ENCODE measurements at regions not wholly inside any gene's neighbourhood (a gene's known extent, or its start where the extent isn't known, plus 50 kb on each side); places are given as distances from the start of the nearest gene placed in this dataset.

DNA sequence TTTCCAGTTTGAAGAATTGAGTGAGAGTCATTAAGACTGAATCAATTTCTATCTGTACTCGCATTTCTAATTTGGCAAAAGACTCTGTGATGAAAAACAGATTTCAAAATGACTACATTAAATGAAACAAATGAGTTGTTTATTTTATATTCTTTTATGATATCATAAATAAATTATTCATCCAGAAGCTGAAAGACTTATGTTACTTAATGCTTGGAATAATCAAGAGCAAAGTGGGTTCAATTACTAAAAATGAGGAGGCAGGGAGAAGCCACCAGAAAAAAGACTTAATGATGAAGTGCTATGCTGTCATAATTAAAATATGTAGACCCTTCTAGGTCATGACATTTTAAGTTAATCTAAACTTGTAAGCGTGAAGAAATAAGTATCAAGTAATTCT, 130.6 kb upstream of the FERMT1 start:
- Histone ChIP-seq H3K27ac (ENCODE audit: low read depth, low read length) (no peak overlapping the region), H3K27me3 (ENCODE audit: insufficient read depth, low read length) (no peaks in the 10 kb centered on the region), H3K36me3 (ENCODE audit: insufficient read depth, low read length) (no peaks in the 10 kb centered on the region), H3K4me1 (ENCODE audit: insufficient read depth, low read length) (no peaks in the 10 kb centered on the region), H3K4me3 (ENCODE audit: low read length) (no peak overlapping the region), H3K9me3 (ENCODE audit: insufficient read depth, low read depth, low read length) (no peaks in the 10 kb centered on the region), H3K9ac (ENCODE audit: low read depth, low read length) (no peak overlapping the region)
- WGBS, result no CpG with 5 or more reads among the region's 2 CpGs

DNA sequence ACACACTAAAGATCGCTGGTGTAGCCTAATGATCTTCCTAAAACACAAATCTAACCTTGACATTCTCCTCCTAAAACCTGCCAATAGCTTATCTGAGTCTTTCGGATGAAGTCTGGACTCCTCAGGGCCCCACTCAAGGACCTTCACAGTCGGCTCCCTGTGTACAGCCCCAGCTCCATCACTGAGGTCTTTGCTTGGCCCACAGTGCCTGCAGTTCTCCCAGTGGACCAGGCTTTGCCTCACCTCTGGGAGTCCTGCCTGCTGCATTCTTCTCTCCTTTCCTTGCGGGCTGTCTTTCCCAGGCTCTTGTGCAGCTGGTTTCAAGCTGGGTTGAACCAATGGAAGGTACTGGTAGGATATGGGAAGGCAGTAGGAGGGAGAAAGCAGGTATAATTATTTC, 122.6 kb upstream of the FERMT1 start:
- no peak overlapping the region for H3K27ac ChIP-seq (ENCODE audit: low read depth, low read length)
- WGBS, result 91% methylated on average over 3 of the region's 4 CpGs
- no peaks in the 10 kb centered on the region for H3K36me3 ChIP-seq (ENCODE audit: insufficient read depth, low read length)
- H3K9ac ChIP-seq (ENCODE audit: low read depth, low read length), result no peak overlapping the region
- no peaks in the 10 kb centered on the region for H3K4me1 ChIP-seq (ENCODE audit: insufficient read depth, low read length)
- H3K9me3 ChIP-seq (ENCODE audit: insufficient read depth, low read depth, low read length), result no peaks in the 10 kb centered on the region
- no peaks in the 10 kb centered on the region for H3K27me3 ChIP-seq (ENCODE audit: insufficient read depth, low read length)
- no peak overlapping the region for H3K4me3 ChIP-seq (ENCODE audit: low read length)

DNA sequence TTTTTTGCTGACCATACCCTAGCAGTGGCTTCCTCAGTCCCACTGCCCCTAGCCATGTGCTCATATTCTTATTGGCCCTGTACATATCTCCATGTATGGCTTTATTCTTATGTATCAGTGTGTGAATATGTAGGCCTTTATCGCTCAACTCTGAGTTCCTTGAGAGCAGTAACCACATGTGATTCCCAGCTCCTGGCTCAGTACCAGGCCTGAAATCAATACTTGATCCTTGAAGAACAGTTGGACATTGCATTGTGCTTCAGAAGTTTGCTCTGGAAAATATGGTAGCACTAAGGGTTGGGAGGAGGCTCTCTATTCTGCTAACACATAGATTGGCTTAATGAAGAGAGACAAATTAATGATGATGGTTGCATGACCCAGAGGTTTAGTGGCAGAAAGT, 118.8 kb upstream of the FERMT1 start:
- H3K27ac ChIP-seq (ENCODE audit: low read depth, low read length), result no peak overlapping the region
- no peaks in the 10 kb centered on the region for H3K9me3 ChIP-seq (ENCODE audit: insufficient read depth, low read depth, low read length)
- no peak overlapping the region for H3K9ac ChIP-seq (ENCODE audit: low read depth, low read length)
- H3K4me3 ChIP-seq (ENCODE audit: low read length), result no peak overlapping the region
- H3K4me1 ChIP-seq (ENCODE audit: insufficient read depth, low read length), result no peaks in the 10 kb centered on the region
- WGBS, result 95% methylated on average over 1 of the region's 1 CpG
- H3K36me3 ChIP-seq (ENCODE audit: insufficient read depth, low read length), result no peaks in the 10 kb centered on the region
- H3K27me3 ChIP-seq (ENCODE audit: insufficient read depth, low read length), result no peaks in the 10 kb centered on the region

DNA sequence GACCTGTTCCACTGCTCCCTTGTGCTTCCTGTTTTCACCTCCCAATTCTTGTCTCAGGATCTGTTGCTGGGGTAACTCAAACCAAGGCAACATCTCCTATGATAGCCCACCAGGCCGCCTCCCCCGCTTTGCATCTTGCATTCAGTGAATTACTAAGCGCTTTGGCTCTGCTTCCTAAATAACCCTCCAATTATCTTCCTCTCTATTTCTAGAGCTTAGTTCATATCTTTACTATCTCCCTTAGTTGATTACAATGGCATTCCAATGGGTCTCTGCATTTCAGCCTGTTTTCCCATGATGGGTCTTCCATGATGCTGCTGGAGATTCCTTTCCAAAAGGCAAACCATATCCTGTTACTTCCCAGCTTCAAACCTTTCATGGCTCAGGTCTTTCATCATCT, 117.2 kb upstream of the FERMT1 start:
- Histone ChIP-seq H3K9me3 (ENCODE audit: insufficient read depth, low read depth, low read length) (no peaks in the 10 kb centered on the region), H3K4me3 (ENCODE audit: low read length) (no peak overlapping the region), H3K27ac (ENCODE audit: low read depth, low read length) (no peak overlapping the region), H3K4me1 (ENCODE audit: insufficient read depth, low read length) (no peaks in the 10 kb centered on the region), H3K36me3 (ENCODE audit: insufficient read depth, low read length) (no peaks in the 10 kb centered on the region), H3K27me3 (ENCODE audit: insufficient read depth, low read length) (no peaks in the 10 kb centered on the region), H3K9ac (ENCODE audit: low read depth, low read length) (no peak overlapping the region)
- WGBS, result 93% methylated on average over 3 of the region's 3 CpGs

DNA sequence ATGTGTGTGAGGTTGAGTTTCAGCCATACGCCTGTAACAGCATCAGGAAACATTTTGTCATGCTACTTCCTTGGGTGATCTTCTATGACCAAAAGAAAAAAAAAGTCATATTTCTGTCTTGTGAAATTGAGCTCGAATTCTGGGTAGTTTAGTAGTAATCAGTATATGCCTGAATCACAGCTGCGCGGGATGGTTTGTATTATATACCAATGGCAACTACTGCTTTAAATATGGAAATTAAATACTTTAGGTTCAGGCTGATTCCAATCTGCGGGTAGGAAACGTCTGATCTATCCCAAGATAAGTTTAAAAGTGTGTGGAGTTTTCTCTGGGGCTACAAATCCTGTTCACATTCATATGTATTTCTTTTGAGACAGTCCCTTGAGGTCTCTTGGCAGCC, 115.6 kb upstream of the FERMT1 start:
- WGBS, result 93% methylated on average over 6 of the region's 6 CpGs
- Histone ChIP-seq H3K27me3 (ENCODE audit: insufficient read depth, low read length) (no peaks in the 10 kb centered on the region), H3K27ac (ENCODE audit: low read depth, low read length) (no peak overlapping the region), H3K4me3 (ENCODE audit: low read length) (no peak overlapping the region), H3K9me3 (ENCODE audit: insufficient read depth, low read depth, low read length) (no peaks in the 10 kb centered on the region), H3K9ac (ENCODE audit: low read depth, low read length) (no peak overlapping the region), H3K4me1 (ENCODE audit: insufficient read depth, low read length) (no peaks in the 10 kb centered on the region), H3K36me3 (ENCODE audit: insufficient read depth, low read length) (no peaks in the 10 kb centered on the region)

DNA sequence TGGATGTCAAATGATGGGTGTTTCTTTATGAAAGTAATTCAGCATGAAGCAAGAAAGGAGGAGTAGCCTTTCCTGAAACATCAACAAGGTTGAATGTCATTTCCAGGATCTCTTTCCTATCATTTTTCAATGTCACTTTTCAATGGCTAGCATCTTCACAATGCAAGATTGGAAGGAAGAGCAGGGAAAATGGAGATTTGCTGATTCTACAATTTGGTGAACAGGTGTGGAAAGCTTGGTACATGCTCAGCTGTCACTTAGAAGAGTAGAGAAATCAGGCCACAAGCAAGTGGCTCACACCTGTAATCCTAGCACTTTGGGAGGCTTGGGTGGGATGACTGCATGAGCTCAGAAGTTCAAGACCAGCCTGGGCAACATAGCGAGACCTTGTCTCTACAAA, 112.7 kb upstream of the FERMT1 start:
- H3K27me3 ChIP-seq (ENCODE audit: insufficient read depth, low read length), result no peaks in the 10 kb centered on the region
- H3K4me3 ChIP-seq (ENCODE audit: low read length), result no peak overlapping the region
- no peaks in the 10 kb centered on the region for H3K9me3 ChIP-seq (ENCODE audit: insufficient read depth, low read depth, low read length)
- no peaks in the 10 kb centered on the region for H3K36me3 ChIP-seq (ENCODE audit: insufficient read depth, low read length)
- H3K27ac ChIP-seq (ENCODE audit: low read depth, low read length), result no peak overlapping the region
- 100% methylated on average over 1 of the region's 1 CpG for WGBS
- H3K9ac ChIP-seq (ENCODE audit: low read depth, low read length), result no peak overlapping the region
- H3K4me1 ChIP-seq (ENCODE audit: insufficient read depth, low read length), result no peaks in the 10 kb centered on the region

DNA sequence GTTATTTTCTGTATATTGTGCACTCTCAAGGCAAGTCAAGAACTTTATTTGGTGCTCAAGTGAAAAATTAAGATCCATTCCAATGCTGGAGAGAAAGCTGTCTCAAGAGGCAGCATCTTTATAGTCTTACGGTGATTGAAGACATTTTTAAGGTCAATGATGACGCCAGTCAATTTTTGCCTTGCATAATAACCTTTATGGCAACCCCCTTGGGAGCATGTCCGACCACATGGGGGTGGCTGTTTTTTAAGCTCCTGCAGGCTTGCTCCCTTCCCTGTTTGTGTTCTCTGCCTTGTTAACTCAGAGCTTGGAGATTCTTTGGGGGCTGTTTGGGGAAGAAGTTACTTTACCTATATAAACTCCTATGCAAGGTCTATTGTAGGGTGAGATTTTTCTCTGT, 109.6 kb upstream of the FERMT1 start:
- Histone ChIP-seq H3K27ac (ENCODE audit: low read depth, low read length) (no peak overlapping the region), H3K9ac (ENCODE audit: low read depth, low read length) (no peak overlapping the region), H3K4me3 (ENCODE audit: low read length) (no peak overlapping the region), H3K9me3 (ENCODE audit: insufficient read depth, low read depth, low read length) (no peaks in the 10 kb centered on the region), H3K36me3 (ENCODE audit: insufficient read depth, low read length) (no peaks in the 10 kb centered on the region), H3K27me3 (ENCODE audit: insufficient read depth, low read length) (no peaks in the 10 kb centered on the region), H3K4me1 (ENCODE audit: insufficient read depth, low read length) (no peaks in the 10 kb centered on the region)
- WGBS, result 89% methylated on average over 3 of the region's 3 CpGs

DNA sequence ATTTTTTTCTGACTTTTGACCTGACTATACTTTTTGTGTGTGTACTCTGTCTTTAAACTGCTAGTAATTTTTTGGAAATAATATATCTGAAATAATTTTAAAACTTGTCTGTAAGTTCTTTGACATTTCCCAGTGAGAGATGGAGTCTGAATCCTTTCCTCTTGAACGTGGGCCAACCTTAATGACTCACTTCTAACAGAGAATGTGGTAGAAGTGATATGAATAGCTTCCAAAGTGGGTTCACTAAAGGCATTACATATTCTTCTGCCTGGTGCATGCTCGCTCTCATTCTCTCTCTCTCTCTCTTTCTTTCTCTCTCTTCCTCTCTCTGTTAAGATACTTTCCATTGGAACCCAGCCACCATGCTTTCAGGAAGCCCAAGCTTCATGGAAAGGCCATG, 108.7 kb upstream of the FERMT1 start:
- 75% methylated on average over 1 of the region's 2 CpGs for WGBS
- Histone ChIP-seq H3K4me3 (ENCODE audit: low read length) (no peak overlapping the region), H3K27ac (ENCODE audit: low read depth, low read length) (no peak overlapping the region), H3K4me1 (ENCODE audit: insufficient read depth, low read length) (no peaks in the 10 kb centered on the region), H3K9ac (ENCODE audit: low read depth, low read length) (no peak overlapping the region), H3K27me3 (ENCODE audit: insufficient read depth, low read length) (no peaks in the 10 kb centered on the region), H3K36me3 (ENCODE audit: insufficient read depth, low read length) (no peaks in the 10 kb centered on the region), H3K9me3 (ENCODE audit: insufficient read depth, low read depth, low read length) (no peaks in the 10 kb centered on the region)

DNA sequence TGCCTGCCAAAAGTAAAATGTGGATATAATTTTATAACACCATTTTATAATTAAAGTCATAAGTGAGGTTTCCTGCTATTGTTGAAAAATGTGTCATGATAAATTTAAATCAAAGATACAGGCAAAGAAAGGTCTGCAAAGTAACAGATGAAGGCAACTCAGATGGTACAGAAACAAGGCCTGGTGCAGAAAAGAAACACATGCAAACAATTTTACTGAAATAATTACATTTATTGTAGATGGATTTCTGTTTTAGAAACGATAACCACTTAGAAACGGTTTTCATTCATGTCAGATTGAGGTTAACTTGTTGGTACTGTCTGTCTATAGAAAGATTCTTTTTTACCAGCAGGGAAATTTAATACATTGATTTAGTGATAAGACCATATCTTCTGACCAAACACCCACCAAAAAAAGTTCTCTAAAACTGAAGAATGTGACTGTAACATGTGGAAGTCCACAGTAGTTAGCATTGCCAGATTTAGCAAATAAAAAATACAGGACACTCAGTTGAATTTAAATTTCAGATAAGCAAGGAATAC, 105.5 kb upstream of the FERMT1 start:
- H3K4me3 ChIP-seq (ENCODE audit: low read length), result no peak overlapping the region
- H3K9ac ChIP-seq (ENCODE audit: low read depth, low read length), result no peak overlapping the region
- H3K4me1 ChIP-seq (ENCODE audit: insufficient read depth, low read length), result no peaks in the 10 kb centered on the region
- no peak overlapping the region for H3K27ac ChIP-seq (ENCODE audit: low read depth, low read length)
- no peaks in the 10 kb centered on the region for H3K9me3 ChIP-seq (ENCODE audit: insufficient read depth, low read depth, low read length)
- H3K36me3 ChIP-seq (ENCODE audit: insufficient read depth, low read length), result no peaks in the 10 kb centered on the region
- WGBS, result 90% methylated on average over 2 of the region's 2 CpGs
- H3K27me3 ChIP-seq (ENCODE audit: insufficient read depth, low read length), result no peaks in the 10 kb centered on the region

DNA sequence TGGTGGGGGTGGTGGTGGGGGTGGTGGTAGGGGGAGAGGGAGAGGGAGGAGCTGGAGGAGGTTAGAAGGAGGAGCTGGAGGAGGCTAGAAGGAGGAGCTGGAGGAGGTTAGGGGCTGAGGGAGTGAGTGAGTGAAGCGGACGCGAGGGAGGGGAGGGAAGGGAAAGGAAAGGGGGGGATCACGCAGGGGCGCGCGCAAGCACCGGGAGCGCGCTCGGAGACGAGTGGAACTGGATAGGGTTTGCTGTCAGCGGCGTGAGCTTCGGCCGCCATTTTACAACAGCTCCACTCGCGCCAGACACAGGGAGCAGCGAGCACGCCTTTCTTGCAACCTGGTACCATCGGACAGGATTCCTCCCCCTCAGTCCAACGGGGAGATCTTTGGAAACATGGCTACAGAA, 90.5 kb upstream of the FERMT1 start:
- Histone ChIP-seq H3K36me3 (ENCODE audit: insufficient read depth, low read length) (no peaks in the 10 kb centered on the region), H3K9ac (ENCODE audit: low read depth, low read length) (no peak overlapping the region), H3K9me3 (ENCODE audit: insufficient read depth, low read depth, low read length) (0 out of 2 replicates have a peak, but pooled peaks cover 2% of the 10 kb centered on the region), H3K4me1 (ENCODE audit: insufficient read depth, low read length) (no peaks in the 10 kb centered on the region), H3K27ac (ENCODE audit: low read depth, low read length) (no peak overlapping the region), H3K27me3 (ENCODE audit: insufficient read depth, low read length) (no peaks in the 10 kb centered on the region), H3K4me3 (ENCODE audit: low read length) (no peak overlapping the region)
- 95% methylated on average over 22 of the region's 22 CpGs for WGBS

DNA sequence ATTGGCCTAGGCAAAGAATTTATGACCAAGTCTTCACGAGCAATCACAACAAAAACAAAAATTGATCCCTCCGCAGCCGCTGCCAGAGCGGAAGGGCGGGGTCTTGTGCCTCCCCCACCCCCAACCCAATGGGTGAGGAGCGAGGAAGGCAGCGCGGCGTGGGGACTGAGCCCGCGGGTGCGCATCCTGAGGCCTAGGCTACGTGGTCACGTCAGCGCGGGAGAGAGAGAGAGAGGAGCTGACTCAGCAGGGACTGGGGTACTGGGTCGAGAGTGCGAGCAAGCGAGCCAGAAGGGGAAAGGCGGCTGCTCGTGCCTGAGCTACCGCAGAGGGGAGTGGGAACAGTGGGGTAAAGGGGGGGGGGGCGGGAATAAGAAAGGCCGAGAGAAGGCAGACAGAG, 90.1 kb upstream of the FERMT1 start:
- Histone ChIP-seq H3K27me3 (ENCODE audit: insufficient read depth, low read length) (no peaks in the 10 kb centered on the region), H3K4me3 (ENCODE audit: low read length) (no peak overlapping the region), H3K27ac (ENCODE audit: low read depth, low read length) (no peak overlapping the region), H3K4me1 (ENCODE audit: insufficient read depth, low read length) (no peaks in the 10 kb centered on the region), H3K9me3 (ENCODE audit: insufficient read depth, low read depth, low read length) (0 out of 2 replicates have a peak, but pooled peaks cover 2% of the 10 kb centered on the region), H3K9ac (ENCODE audit: low read depth, low read length) (no peak overlapping the region), H3K36me3 (ENCODE audit: insufficient read depth, low read length) (no peaks in the 10 kb centered on the region)
- WGBS, result 94% methylated on average over 23 of the region's 24 CpGs

DNA sequence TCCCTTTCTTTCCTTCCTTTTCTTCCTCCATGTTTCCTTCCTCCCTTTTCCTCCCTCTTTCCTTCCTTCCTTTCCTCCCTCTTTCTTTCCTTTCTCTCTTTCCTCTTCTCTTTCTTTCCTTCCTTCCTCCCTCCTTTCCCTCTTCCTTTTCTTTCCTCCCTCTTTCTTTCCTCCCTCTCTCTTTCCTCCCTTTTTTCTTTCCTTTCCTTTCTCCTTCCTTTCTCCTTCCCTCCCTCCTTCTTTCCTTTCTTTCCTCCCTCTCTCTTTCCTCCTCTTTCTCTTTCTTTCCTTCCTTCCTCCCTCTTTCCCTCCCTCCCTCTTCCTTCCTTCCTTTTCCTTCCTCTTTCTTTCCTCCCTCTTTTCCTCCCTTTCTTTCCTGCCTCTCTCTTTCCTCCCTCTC, 86.3 kb upstream of the FERMT1 start:
- no peaks in the 10 kb centered on the region for H3K36me3 ChIP-seq (ENCODE audit: insufficient read depth, low read length)
- H3K4me1 ChIP-seq (ENCODE audit: insufficient read depth, low read length), result no peaks in the 10 kb centered on the region
- no peak overlapping the region for H3K27ac ChIP-seq (ENCODE audit: low read depth, low read length)
- H3K9ac ChIP-seq (ENCODE audit: low read depth, low read length), result no peak overlapping the region
- H3K9me3 ChIP-seq (ENCODE audit: insufficient read depth, low read depth, low read length), result peaks cover 6% of the 10 kb centered on the region; the same call in 1 of the 2 replicates
- no peaks in the 10 kb centered on the region for H3K27me3 ChIP-seq (ENCODE audit: insufficient read depth, low read length)
- no peak overlapping the region for H3K4me3 ChIP-seq (ENCODE audit: low read length)
